Adrenal gland (tissue), 5 donors: ENCODE measurements at regions not wholly inside any gene's neighbourhood (a gene's known extent, or its start where the extent isn't known, plus 50 kb on each side); places are given as distances from the start of the nearest gene placed in this dataset.

Experiments
- POLR2A ChIP-seq, 2 donors: fragments of 450-650 bp; IDR thresholded peaks; one replicate each; pipeline ENCODE4 v1.6.1; 2017; ENCODE audit warnings: antibody characterized with exemption in 2 of 2, mild to moderate bottlenecking in 2 of 2, moderate library complexity in 1 of 2
- TF ChIP-seq, protein P1 (sequence below), 6 experiments: fragments of 450-650 bp in 4 of 6; fragments of 200-600 bp in 2 of 6; sonication (generic) in 1 of 6; IDR thresholded peaks; 1 replicate in 5 of 6; 2 replicates in 1 of 6; pipeline versions ENCODE4 v1.5.1 to v1.8.0; 2016 to 2021; ENCODE audit warnings: antibody characterized with exemption in 6 of 6, mild to moderate bottlenecking in 2 of 6, moderate library complexity in 1 of 6
- donor health status: DM: no; HTN: no; CAD: no.

DNA sequence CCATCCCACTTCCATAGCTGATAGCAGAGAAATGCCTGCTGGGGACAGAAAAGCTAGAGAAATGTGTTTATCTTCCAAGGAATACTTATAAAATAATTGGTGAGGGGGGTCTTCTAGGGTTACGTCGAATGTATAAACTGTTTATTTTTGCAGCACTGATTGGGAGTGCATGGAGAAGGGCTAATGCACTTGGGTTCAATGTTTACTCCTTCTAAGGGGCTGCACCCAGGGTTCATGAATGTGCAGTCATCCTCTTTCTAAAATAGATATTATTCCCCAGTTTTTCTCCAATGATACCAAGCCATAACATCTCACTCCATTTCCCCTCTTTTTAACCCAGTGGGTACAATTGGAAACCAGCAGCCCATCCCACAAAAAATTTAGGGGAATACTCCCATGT lies 336.9 kb downstream of the ETS1 start:
- TF ChIP-seq, protein P1, sequence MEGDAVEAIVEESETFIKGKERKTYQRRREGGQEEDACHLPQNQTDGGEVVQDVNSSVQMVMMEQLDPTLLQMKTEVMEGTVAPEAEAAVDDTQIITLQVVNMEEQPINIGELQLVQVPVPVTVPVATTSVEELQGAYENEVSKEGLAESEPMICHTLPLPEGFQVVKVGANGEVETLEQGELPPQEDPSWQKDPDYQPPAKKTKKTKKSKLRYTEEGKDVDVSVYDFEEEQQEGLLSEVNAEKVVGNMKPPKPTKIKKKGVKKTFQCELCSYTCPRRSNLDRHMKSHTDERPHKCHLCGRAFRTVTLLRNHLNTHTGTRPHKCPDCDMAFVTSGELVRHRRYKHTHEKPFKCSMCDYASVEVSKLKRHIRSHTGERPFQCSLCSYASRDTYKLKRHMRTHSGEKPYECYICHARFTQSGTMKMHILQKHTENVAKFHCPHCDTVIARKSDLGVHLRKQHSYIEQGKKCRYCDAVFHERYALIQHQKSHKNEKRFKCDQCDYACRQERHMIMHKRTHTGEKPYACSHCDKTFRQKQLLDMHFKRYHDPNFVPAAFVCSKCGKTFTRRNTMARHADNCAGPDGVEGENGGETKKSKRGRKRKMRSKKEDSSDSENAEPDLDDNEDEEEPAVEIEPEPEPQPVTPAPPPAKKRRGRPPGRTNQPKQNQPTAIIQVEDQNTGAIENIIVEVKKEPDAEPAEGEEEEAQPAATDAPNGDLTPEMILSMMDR (IDR thresholded peaks at IDR 0.05), result no peak
- no peak for TF ChIP-seq POLR2A (IDR thresholded peaks at IDR 0.05)
